Ectodermal cell (in vitro differentiated cells): ENCODE measurements at regions not wholly inside any gene's neighbourhood (a gene's known extent, or its start where the extent isn't known, plus 50 kb on each side); places are given as distances from the start of the nearest gene placed in this dataset.

Source experiments
- H3K27ac ChIP-seq: 2 replicates; pipeline ENCODE4 v1.7.0; 2013; ENCODE audit warnings: mild to moderate bottlenecking, low read depth, low read length; ENCODE audit not compliant: insufficient read depth, poor library complexity, severe bottlenecking
- H3K27me3 ChIP-seq: 2 replicates; pipeline ENCODE4 v1.7.0; 2013; ENCODE audit warnings: mild to moderate bottlenecking, low read length; ENCODE audit not compliant: insufficient read depth, control insufficient read depth, poor library complexity, severe bottlenecking
- H3K36me3 ChIP-seq: one replicate; pipeline ENCODE4 v1.7.0; 2013; ENCODE audit warnings: low read length; ENCODE audit not compliant: control insufficient read depth, insufficient read depth
- H3K4me1 ChIP-seq: one replicate; pipeline ENCODE4 v1.7.0; 2013; ENCODE audit warnings: low read length; ENCODE audit not compliant: control insufficient read depth, insufficient read depth
- H3K4me3 ChIP-seq: 2 replicates; pipeline ENCODE4 v1.7.0; 2013; ENCODE audit warnings: low read depth, low read length, control low read depth; ENCODE audit not compliant: insufficient read depth
- H3K9me3 ChIP-seq: 2 replicates; pipeline ENCODE4 v1.7.0; 2013; ENCODE audit warnings: mild to moderate bottlenecking, low read length, moderate library complexity; ENCODE audit not compliant: control insufficient read depth
- WGBS, 2 experiments: methylation state at CpG; one replicate each; pipeline ENCODE4 v1.1.7; 2013; ENCODE audit warnings: missing lambda C conversion rate in 2 of 2; 5-methylcytosine and 5-hydroxymethylcytosine counted together

DNA sequence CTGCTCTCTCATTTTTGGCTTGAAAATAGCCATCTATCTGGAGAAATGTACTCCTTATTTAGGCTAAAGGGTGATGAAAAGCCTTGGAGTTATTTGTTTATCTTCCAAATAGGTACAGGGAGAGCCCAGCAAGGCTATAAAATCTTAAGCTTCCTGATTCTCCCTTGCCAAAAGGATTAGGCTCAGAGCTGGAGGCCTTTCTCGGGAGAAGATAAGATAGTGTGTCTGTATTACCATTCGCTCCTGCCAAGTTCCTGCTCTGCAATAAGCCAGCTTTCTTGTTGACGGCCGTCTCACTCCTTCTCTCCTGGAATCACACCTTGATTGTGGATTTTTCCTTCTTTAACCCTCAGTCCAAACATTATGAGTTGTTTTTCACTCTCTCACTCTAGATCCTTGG, 171.8 kb upstream of the TTC29 start:
- 92 to 95% methylated on average over 4 of the region's 4 CpGs for WGBS, 2 experiments
- Histone ChIP-seq H3K27ac (no peak overlapping the region), H3K36me3 (no peaks in the 10 kb centered on the region), H3K27me3 (no peaks in the 10 kb centered on the region), H3K4me1 (no peaks in the 10 kb centered on the region), H3K9me3 (no peaks in the 10 kb centered on the region), H3K4me3 (no peak overlapping the region)

DNA sequence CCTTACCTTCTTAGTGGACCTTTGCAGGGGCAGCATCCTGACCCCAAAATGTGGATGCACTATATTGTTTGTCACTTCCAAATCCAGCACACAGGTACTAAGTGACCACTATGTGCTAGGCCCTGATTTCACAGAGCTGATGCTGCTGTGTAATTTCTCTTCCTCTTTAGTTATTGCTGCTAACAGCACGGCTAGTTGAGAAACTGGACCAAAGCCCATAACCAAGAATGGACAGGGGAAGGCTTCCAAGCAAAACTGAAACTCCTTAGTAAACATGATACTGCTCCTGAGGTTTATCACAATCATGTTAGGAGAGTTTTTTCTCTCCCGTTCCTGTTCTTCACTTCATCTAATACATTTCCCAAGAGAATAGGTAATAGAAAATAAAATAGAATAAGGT, 172.9 kb upstream of the TTC29 start:
- H3K4me1 ChIP-seq = no peaks in the 10 kb centered on the region
- H3K27me3 ChIP-seq = no peaks in the 10 kb centered on the region
- no peaks in the 10 kb centered on the region for H3K9me3 ChIP-seq
- WGBS, 2 experiments = 80 to 96% methylated on average over 1 of the region's 2 CpGs
- H3K36me3 ChIP-seq = no peaks in the 10 kb centered on the region
- no peak overlapping the region for H3K4me3 ChIP-seq
- no peak overlapping the region for H3K27ac ChIP-seq

DNA sequence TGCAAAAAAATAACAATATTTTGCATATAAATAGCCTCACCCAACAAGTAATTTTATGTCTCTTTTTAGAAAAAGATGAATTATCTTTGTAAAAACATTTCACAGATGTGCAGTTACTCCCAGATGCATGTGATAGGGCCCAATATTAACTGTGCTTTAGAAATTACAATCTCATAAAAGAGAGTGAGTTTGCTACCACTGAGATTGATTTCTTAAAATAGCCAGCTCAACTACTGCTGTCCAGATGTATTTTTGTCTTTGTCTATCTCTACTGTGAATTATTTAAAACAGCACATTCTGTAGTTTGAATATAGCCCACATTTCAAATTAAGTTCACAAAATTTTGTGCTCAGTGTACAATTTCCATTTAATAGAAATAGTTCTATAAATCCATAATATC, 177.0 kb upstream of the TTC29 start:
- Histone ChIP-seq H3K4me3 (no peak overlapping the region), H3K9me3 (no peaks in the 10 kb centered on the region), H3K36me3 (no peaks in the 10 kb centered on the region), H3K27ac (no peak overlapping the region), H3K27me3 (no peaks in the 10 kb centered on the region), H3K4me1 (no peaks in the 10 kb centered on the region)

DNA sequence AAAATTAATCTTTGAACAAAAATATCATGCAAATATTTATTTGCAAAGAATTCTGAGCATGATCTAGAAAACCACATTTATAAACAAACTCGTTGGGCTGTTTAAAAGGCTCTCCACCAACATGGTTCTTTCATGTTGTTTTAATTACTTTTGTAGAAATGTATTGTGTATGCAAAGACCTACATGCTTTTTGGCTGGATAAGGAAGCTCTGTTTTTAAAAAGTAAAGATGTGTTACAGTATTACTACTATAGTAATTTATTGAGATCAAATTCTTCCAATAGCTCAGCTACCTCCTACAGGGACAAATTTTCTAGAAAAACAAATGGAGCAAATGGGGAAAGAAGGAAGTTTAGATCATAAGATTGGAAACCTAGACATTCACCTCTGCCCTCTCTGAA, 177.5 kb upstream of the TTC29 start:
- H3K4me1 ChIP-seq = no peaks in the 10 kb centered on the region
- 86% methylated on average over 1 of the region's 1 CpG; no CpG with 5 or more reads in 1 of the 2 experiments for WGBS, 2 experiments
- H3K9me3 ChIP-seq = no peaks in the 10 kb centered on the region
- no peaks in the 10 kb centered on the region for H3K27me3 ChIP-seq
- H3K36me3 ChIP-seq = no peaks in the 10 kb centered on the region
- no peak overlapping the region for H3K4me3 ChIP-seq
- H3K27ac ChIP-seq = no peak overlapping the region

DNA sequence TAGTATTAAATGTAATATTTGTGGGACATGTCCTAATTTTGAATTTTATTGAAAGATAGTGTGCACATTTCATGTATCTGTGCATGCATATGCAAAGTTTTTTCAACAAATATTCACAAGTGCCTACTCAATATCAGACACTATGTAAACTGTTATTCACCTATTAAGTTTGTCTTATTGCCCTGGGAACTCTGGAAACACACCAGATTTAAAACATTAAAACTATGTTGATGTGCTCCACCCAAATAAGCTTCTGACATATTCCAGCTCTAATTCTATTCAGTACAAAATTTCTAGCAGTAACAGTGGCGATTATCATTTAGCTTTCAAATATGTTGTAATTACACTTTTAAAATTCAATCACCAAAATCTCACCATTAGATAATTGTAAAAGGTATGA, 183.1 kb upstream of the TTC29 start:
- no peaks in the 10 kb centered on the region for H3K36me3 ChIP-seq
- H3K4me3 ChIP-seq = no peak overlapping the region
- H3K27me3 ChIP-seq = no peaks in the 10 kb centered on the region
- H3K27ac ChIP-seq = no peak overlapping the region
- no peaks in the 10 kb centered on the region for H3K9me3 ChIP-seq
- 100% methylated on average over 1 of the region's 1 CpG; no CpG with 5 or more reads in 1 of the 2 experiments for WGBS, 2 experiments
- no peaks in the 10 kb centered on the region for H3K4me1 ChIP-seq

DNA sequence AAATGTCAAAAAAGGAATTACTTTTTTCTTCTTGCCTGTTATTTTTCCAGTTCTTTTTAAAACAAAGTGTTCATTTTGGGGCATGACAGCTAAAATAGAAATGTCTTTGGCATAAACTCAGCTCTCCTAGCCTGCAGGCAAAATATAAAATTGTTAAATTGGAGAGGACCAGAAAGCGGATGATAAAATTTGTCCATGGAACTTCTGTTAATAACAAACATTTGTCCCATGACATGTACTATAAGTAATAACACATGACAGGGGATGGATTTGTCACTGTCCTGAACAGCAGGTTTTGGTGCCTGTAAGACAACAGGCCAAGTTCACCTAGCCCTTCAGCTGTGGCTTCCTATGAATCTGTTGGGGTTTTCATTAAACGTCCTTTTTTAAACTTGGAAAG, 184.0 kb upstream of the TTC29 start:
- no peak overlapping the region for H3K27ac ChIP-seq
- 92 to 93% methylated on average over 1 to 2 of the region's 2 CpGs for WGBS, 2 experiments
- no peaks in the 10 kb centered on the region for H3K9me3 ChIP-seq
- no peaks in the 10 kb centered on the region for H3K4me1 ChIP-seq
- no peaks in the 10 kb centered on the region for H3K36me3 ChIP-seq
- H3K27me3 ChIP-seq = no peaks in the 10 kb centered on the region
- H3K4me3 ChIP-seq = no peak overlapping the region

DNA sequence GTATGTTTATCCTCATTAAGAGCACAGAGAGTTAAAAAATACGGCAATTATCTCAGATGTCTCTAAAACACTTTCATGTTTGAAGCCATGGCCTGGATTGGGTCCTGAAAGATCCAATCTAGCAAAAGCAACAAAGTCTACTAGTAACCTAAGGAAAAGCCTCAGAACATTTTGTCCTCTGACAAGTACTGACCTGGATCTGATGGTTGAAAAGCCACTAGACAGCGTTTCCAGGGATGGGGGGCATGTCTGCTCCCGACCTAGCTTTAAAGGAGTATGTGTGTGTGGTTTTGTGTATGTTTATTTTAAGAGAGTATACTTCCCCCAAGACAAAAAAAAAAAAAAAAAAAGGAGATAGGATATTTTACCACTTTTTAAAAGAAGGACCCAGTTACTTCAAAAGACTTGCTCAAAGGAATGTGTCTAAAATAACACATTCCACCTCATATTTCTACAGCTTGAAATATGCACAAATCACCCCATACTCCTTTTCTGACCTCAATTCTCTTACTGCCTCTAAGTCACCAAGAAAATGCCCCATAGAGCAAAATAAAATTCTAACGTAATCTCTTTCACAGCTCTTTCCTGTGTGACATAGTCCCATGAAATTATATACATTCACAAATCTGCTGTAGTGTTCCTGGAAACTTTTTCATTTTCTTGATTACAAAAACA, 189.0 kb upstream of the TTC29 start:
- 94 to 99% methylated on average over 3 to 4 of the region's 4 CpGs for WGBS, 2 experiments
- Histone ChIP-seq H3K4me3 (no peak overlapping the region), H3K36me3 (no peaks in the 10 kb centered on the region), H3K27me3 (no peaks in the 10 kb centered on the region), H3K27ac (no peak overlapping the region), H3K4me1 (peaks cover 3% of the 10 kb centered on the region), H3K9me3 (no peaks in the 10 kb centered on the region)

DNA sequence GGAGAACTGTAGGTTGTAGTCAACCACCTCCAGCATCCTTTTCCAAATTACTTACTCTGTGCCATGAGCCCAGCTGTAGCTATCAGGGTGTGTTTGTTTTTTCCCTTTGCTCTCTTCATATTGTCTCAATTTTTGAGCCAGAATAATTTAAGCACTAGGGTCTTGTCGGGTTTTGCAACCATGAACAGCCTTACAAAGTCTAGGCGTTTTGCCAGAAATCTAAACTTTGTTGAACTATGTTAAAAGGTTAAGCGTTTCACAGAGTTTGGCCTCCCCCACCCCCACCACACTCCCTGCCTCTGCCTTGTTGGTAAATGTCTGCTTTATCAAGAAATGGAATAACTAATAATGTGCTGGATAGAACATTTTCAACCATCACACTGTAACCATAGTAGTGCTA, 190.6 kb upstream of the TTC29 start:
- WGBS, 2 experiments = 94 to 100% methylated on average over 3 of the region's 3 CpGs
- no peak overlapping the region for H3K27ac ChIP-seq
- H3K36me3 ChIP-seq = no peaks in the 10 kb centered on the region
- H3K27me3 ChIP-seq = no peaks in the 10 kb centered on the region
- H3K4me3 ChIP-seq = no peak overlapping the region
- H3K9me3 ChIP-seq = no peaks in the 10 kb centered on the region
- H3K4me1 ChIP-seq = peaks cover 3% of the 10 kb centered on the region

DNA sequence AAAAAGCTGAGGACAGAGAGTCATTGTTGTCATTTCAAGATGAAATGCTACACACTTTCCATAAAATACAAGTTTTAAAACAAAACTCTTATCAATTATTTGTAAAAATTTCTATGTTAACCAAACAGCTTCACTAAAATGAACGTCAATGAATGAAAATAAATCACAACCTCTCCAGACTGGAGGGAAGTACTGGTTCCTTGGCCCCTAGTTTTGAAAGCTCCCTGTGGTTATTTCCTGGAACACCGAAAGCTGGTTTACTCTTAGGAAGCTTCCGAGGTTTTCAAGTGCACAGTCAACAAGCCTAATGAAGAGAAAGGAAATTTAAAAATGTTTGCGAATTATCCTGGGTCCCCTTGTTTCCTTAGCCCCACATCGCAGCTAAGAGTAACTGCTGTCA, 191.1 kb upstream of the TTC29 start:
- Histone ChIP-seq H3K27me3 (no peaks in the 10 kb centered on the region), H3K4me3 (no peak overlapping the region), H3K4me1 (peaks cover 3% of the 10 kb centered on the region), H3K36me3 (no peaks in the 10 kb centered on the region), H3K9me3 (no peaks in the 10 kb centered on the region), H3K27ac (no peak overlapping the region)
- 93 to 96% methylated on average over 5 of the region's 5 CpGs for WGBS, 2 experiments

DNA sequence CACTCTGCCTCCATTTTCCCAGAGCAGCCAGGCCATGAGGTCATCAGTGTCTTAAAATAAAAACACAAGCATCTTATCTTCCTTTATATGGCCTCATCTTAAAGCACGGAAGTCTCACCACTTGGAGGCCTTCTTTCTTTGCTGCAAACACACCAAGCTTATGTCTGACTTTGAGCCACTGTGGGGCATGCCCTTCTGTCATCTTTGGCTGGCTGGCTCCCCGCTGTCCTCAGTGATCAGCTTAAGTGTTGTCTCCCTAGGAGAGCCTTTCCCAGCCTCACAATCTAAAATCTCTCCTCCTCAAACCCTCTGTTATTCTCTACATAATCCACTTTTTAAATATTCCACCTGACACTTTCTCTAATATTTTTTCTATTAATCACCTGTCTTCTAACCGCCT, 191.6 kb upstream of the TTC29 start:
- no peak overlapping the region for H3K27ac ChIP-seq
- no peaks in the 10 kb centered on the region for H3K27me3 ChIP-seq
- 86 to 88% methylated on average over 3 of the region's 3 CpGs for WGBS, 2 experiments
- H3K4me3 ChIP-seq = no peak overlapping the region
- peaks cover 3% of the 10 kb centered on the region for H3K4me1 ChIP-seq
- no peaks in the 10 kb centered on the region for H3K9me3 ChIP-seq
- H3K36me3 ChIP-seq = no peaks in the 10 kb centered on the region

DNA sequence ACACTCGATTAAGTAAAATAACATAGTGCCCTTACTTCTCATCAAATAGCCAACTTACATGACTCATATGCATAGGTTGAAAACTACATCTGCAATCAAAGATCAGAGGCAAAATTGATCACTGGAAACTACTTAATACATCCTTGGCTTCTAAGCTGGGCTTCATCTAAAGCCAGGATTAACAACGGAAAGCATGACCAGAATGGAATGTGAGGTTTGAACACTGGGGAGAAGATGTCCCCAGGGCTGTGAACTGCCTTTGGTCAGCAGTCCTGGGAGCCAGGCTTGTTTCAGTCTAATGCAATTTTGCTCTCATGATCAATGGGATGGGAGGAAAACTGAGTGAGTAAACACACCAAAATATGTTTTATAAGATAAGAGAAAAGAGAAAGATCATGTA, 192.5 kb upstream of the TTC29 start:
- no peak overlapping the region for H3K4me3 ChIP-seq
- 86 to 91% methylated on average over 2 of the region's 2 CpGs for WGBS, 2 experiments

More for the DNA sequence above, 192.5 kb upstream of the TTC29 start:
- Histone ChIP-seq H3K27me3 (no peaks in the 10 kb centered on the region), H3K27ac (no peak overlapping the region), H3K36me3 (no peaks in the 10 kb centered on the region), H3K9me3 (no peaks in the 10 kb centered on the region), H3K4me1 (peaks cover 3% of the 10 kb centered on the region)
